ENCODE measurements at regions not wholly inside any gene's neighbourhood (a gene's known extent, or its start where the extent isn't known, plus 50 kb on each side); places are given as distances from the start of the nearest gene placed in this dataset.
"Not testable (repeated sequence)": the region's sequence is repeated elsewhere in the genome, so short reads cannot be mapped to it uniquely, and the experiment has no call there.

DNA sequence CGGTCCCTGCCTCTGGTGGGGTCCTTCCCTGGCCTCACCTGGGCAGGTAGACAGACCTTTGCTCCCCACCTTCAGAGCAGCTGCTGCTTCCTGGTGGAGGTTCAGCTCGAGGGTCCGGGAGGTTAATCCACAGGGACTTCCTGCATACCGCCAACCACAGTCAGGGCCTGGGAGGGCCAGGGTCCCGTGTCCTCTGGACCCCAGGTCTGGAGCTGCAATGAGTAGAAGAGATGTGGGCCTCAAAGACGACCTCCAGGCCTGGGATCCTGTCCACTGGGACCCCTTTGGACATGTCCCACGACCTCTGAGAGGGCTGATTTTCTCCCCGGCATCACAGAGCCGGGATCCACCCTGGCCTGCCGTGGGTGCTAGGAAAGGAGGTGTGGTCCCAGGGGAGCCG lies 223.3 kb upstream of the TCERG1L start:
- no peak for DNase-seq

DNA sequence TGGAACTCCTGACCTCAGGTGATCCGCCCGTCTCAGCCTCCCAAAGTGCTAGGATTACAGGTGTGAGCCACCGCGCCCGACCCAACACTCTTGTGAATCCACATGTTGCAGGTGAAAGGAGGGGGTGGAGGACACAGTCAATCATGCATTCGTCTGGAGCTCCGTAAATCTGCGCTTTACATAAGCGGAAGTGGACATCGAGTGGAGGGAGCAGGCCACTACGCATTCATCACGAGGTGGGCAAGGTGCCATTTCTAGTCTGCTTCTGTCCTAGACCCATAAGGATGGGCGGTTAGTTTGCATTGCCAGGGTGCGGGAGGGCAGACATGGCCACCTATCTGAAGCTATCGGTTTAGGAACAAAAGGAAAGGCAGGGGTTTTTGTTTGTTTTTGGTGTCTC lies 225.2 kb upstream of the TCERG1L start:
- no peak for DNase-seq

DNA sequence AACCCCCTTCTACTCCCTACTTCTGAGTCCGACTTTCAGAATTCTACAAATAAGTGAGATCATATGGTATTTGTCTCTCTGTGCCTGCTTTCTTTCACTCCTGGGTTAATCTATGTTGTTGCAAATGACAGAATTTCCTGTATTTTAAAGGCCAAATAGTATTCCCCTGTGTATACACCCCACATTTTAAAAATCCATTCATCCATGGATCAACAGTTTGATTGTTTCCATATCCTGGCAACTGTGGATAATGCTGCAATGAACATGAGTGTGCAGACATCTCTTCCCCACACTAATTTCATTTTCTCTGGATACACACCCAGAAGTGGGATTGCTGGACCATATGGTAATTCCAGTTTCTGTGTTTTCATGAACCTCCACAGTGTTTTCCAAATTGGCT lies 225.8 kb upstream of the TCERG1L start:
- DNase-seq: no peak

DNA sequence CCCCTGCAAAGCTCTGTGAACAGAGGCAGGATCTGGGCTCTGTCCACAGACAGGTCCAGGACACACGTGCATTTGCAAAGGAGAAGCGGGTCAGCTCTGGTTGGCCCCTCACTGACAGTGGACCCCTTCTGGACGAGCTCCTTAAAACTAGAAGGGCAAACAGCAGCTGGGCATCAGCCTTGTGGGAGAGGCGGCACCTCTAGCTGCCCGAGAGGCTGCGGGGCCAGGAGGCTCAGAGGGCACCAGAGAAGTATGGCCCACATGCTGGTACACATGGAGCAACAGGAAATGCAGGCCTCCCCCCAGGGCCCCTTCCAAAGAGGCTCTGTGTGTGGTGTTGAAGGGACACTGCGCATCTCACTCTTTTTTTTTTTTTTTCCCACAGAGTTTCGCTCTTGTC lies 233.0 kb upstream of the TCERG1L start:
- no peak for DNase-seq

DNA sequence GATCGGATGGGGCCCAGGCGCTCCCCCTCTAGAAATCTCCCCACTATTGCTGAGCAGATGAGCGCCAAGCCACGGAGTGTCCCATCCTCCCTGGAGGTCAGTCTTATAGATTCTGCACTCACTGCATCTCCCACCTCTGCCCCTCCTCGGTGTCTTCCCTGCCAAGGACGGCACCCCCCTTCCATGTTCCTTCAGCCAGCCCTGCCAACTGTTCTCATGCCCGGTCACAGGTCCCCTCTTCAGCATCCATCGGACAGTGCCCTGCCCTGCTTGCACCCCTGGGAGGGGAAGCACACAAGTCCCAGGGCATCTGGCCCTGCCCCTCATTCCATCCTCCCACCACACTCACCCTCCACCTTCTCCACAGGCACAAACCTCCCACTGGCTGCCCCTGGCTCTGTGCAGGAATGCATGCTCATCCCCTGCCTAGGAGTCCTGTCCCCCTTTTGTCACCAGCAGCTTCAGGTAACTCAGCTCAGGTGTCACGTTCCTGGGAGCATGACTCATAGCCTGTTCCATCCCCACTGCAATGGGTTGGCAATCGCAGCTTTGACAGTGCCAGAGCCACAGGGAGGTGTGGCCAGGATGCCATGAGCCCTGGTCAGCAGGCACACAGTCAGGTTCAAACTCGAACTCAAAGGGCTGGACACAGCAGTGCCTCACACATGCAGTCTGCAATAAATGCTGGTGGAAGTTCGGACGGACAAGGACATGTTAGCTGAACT lies 234.7 kb upstream of the TCERG1L start:
- DNase-seq: no peak

DNA sequence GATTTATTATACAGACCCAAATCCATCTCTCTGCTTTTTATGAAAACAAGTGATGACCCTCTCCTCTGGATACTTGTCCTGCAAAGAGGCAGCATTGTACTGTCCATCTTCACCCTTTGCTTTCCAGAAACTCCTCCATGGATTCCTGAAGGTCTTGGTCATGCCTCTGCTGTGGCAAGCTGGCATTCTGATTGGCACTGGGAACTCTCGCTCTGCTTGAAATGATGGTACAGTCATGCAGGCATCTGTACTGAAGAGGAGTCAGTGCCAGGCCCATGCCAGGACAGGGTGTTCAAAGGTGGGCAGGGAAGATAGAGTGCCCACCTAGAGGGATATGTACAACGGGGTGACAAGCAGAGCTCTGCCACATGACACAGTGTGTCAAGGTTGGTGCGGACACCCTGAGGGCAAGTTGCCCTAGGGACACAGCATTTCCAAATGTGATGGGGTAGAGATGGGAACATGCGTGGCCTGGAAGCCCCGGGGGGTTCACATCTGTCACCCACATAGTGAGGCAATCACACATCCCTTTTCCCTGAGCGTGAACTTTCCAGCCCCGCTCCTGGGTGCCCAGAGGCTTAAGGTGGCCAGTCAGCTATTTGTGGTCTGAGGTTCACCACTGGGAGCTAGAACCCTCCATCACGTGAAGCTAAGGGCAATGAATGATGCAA lies 235.7 kb upstream of the TCERG1L start:
- DNase-seq: no peak

DNA sequence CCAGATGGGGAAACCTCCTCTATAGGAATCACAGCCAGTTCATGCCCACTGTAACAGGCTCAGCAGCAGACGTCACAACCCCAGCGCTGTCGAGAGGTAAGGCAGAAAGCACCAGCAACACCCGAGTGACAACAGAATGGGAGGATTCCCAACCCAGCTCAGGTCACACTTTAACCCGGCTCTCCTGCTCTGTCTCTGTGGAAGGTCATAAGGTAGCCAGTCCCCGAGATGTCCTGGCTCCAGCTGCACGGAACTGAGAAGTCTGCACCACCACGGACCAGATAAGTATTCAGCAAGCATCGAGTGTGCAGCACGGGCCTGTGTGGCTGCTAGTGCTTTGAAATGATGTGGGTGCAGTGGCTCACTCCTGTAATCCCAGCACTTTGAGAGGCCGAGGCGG lies 236.7 kb upstream of the TCERG1L start:
- DNase-seq: no peak

DNA sequence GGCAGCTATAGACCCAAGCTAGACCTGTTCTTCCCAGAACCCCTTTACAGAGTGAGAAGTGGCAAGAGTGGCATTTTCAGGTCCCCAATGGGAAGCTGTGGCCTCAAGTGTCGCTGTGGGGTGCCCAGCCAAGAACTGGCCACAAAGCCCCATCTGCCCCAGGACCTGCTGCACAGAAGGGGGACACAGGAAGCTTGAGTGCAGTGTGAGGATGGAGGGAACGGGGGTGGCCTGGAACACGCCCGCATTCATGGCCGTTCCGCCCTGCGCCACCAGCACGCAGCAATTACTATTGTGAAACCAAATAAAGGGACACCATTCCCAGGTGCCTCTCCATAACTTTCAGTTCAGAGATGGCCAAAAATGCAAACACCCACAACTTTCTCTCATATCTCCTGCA lies 237.6 kb upstream of the TCERG1L start:
- DNase-seq: no peak

DNA sequence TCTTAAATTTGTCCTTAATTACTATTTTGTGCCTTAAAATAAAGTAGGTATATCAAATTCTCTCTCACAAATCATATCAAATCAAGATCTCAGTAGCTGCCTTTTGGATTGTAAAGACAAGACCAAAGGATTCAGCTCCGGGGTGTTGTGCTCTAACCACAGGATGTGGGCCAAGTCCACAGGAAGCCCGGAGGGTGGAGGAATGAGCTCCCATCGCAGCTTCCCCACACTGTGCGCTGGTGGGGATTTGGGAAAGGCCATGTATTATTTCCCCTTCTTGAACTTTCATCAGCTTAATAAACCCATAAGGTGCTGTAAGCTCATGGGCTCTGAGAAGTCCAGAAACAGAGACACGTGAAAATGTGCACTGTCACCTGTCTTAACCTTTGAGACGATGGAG lies 241.6 kb upstream of the TCERG1L start:
- DNase-seq: no peak

DNA sequence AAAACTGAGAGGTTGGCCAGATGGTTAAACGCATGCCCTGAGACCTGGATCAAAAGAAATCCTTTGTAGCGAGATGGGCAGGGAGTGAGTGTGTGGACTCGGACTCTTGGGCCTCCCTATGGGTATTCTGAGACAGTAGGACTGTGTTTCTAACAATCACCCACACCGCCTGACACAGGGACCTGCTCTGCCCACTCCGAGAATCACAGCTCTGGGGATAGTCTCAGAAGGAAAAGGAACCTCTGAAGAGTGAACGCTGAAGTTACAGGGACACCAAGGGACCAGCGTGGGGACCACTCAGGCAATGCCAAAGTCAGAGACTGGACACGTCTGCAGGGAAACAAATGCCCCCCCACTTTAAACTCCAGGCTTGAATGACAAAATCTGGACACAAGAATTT lies 242.1 kb upstream of the TCERG1L start:
- no peak for DNase-seq

DNA sequence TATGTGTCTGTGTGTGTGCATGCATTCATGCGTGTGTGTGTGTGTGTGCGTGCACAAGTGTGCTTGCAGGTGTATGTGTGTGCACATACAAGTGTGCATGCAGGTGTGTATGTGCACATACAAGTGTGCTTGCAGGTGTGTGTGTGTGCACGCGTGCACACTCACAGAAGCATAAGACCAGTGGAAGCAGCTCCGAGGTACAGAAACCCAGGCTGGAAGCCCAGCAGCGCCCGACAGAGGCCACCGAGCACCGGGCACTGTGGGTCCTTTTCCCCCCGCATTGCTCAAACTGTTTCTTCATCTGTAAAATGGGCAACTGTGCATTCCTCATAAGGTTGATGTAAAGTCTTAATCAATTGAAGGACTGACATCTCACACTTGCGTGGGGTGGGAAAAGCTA lies 243.3 kb upstream of the TCERG1L start:
- no peak for DNase-seq

DNA sequence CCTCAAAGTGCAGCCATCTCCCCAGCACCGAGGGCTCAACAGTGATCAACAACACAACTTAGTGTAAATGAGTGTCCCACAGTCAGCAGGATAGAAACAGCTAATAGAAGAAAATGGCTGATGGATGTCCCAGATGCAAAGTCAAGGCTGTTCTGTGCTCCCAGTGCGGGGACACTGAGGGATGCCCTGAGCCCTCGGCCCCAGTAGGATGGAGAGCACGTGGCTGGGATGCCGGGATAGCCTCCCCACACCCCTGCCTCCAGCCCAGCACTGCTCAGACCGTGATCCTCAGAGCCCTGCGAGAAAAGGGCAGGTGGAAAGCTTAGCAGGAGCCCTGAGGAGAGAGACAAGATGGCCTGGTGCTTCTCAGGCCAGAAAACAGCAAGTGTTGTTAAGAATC lies 243.9 kb upstream of the TCERG1L start:
- no peak for DNase-seq

DNA sequence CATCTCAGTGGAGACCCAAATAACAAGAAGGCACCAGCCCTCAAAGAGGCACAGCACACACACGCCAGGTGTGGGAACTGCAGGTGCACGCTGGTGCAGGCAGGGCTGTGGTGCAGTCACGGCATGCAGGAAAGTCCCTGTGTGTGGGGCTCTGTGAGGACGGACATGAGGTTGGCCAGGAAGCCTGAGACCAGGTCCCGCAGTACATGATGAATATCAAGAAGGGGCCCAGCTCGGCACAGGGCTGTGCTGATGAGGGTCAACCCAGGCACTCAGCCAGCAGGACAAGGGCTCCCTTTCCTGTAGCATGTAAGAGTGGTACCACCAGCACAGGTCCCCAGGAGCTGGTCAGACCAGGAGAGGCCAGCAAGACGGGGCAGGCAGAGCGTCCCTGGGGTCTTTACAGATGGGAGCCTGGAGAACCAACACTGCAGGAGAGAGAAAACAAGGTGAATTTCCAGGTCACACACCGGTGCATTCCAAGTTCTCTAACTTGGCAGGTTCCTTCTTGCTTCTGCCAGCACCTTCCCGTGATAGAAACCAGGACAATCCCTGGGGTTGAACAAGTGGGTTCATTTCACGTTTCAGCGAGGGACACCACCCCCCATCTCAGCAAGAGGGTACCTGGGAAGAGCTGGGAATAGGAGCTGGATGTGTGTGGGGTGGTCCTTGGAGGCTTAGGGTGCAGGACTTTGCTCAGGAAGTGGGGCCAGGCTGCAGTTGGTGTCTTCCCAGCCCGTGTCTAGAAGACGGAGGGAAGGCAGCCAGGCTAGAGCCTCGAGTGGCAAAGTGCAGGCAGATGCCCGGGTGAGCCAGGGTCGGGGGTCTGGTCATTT lies 244.8 kb upstream of the TCERG1L start:
- DNase-seq: no peak

DNA sequence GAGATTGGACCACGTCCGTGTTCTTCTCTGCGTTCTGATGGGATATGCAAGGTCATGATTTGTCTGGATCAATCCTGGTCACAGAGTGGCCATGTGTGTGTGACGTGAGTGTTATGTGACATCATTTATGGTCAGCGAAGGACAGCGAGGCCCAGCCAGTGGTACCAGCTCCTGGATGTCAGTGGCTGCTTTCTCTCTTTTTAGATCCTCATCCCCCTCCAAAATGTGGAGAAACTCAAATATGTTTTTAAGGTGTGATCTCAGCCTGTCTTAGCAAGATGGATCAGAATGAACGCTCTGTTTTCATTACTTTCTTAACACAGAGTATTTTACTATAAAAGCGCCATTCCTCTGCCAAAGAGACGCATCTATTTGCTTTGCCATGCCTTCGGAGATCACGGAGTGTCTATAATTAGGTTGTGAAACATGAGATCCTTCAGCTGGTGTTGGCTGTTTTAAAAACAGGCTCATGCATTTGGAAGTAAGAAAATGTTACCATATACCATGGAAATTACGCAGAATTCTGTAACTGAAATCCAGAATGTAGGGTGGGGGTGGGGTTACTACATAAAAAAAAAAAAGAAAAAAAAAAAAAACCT lies 245.5 kb upstream of the TCERG1L start:
- no peak for DNase-seq

DNA sequence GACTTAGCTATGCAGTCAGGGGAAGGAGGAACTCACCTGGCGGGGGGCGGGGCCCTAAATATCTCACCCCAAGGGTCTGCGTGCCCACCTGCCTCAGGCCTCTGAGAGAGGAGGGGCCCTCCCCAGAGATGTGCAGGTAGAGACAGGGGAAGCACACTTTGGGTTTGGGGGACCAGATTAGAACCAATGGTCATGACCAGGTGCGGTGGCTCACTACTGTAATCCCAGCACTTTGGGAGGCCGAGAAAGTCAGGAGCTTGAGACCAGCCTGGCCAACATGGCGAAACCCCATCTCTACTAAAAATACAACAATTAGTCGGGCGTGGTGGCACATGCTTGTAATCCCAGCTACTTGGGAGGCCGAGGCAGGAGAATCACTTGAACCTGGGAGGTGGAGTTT lies 246.4 kb upstream of the TCERG1L start:
- not testable (repeated sequence) for DNase-seq

DNA sequence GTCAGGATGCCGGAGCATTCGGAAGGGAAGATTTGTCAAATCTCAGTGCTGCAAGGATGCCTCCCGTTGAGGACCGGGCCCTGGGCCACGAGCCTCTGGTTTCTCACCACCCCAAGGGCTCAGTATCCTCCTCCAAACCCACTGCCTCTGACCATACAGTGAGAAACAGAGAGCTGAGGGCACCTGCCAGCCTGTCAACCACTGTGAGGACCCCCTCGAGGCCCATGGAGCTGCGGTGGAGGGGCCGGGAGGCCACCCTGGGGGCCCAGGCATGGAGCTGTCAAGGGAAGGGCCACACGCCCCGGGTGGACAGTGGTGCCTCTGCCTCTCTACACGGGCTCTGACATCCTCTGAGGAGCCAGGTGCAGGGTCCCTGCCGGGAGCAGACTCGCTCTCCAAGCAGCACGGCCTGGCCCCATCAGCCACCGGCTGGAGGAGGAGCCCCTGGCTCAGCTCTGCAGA lies 248.0 kb upstream of the TCERG1L start:
- no peak for DNase-seq

DNA sequence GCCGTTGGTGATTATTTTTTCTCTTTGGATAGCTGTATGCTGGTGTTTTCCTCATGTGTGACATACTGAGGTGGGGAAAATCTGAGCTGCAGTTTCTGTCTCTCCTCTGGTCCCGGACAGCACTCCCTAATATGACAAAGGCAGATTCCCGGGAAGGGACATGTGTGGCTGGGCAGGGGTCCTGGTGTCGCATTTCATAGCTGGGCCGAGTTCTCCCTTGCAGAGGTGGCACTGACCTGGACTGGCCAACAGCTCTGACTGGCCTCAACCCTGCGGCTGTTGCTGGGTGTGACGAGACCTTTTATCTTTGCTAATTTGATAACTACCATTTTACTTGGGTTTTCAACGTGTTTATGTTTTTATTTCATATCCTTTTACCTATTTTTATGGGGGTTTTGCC lies 248.6 kb upstream of the TCERG1L start:
- DNase-seq: no peak

DNA sequence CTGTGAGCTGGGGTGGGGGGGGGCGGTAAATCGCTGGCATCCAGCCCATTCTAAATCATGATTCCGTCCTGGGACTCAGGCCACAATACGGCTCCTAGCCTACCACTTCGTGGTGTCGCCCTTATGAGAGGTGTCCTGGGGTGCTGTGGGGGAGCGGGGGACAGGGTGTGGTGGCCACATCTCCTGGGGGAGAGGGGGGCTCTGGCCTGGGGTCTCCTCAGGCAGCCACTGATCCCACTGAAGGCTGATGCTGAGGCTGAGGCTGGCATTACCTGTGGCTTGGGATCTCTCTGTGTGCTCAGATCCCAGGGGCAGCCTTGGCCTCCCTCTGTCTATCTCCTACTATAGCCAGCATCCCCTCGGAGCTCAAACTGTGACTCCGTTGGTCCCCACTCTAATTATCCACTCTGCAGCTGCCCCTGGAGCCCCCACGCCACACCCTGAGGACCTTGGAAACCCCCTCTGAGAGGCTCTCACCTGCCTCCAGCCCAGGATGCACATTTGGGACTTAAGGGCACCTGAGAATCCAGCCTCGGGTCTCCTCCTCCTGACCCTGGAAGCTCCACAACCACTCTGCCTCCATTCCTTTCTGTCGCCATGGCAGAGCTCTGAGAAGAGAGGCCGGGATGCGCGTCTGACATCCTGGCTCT lies 249.3 kb upstream of the TCERG1L start:
- no peak for DNase-seq

DNA sequence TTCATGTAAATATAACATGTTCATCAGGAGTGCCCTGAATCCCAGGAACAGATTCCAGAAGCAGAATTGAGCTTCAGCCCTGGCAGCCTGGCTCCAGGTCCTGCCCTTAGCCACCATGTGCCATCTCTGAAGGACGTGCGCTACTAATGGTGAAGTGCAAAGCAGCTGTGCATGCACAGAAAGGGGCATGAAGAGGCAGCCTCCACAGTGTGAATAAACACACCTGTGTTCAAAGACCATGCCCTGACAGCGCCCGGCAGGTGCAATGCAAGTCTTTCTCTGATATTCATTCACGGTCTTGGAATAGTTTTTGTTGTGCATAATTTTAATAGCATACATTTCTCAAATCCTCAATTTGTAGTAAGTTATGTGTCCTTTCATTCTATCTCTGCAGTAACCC lies 250.4 kb upstream of the TCERG1L start:
- DNase-seq: no peak

DNA sequence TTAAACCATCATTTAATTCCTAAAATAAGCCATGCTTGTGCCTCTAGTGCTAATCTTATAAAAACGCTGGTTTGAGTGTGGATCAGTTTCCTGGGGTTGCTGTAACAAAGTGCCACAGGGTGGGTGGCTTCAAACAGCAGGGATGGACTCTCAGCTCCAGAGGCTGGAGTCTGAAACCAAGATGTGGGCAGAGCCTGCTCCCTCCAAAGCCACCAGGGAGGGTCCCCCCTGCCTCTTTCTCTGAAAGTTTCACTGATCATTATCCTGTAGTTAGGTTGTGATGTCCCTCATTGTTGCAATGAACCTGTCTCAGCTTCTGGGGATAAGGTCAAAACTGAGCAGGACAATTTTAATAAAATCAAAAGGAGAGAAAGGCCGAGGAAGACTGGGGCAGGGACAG lies 251.9 kb upstream of the TCERG1L start:
- no peak for DNase-seq

DNA sequence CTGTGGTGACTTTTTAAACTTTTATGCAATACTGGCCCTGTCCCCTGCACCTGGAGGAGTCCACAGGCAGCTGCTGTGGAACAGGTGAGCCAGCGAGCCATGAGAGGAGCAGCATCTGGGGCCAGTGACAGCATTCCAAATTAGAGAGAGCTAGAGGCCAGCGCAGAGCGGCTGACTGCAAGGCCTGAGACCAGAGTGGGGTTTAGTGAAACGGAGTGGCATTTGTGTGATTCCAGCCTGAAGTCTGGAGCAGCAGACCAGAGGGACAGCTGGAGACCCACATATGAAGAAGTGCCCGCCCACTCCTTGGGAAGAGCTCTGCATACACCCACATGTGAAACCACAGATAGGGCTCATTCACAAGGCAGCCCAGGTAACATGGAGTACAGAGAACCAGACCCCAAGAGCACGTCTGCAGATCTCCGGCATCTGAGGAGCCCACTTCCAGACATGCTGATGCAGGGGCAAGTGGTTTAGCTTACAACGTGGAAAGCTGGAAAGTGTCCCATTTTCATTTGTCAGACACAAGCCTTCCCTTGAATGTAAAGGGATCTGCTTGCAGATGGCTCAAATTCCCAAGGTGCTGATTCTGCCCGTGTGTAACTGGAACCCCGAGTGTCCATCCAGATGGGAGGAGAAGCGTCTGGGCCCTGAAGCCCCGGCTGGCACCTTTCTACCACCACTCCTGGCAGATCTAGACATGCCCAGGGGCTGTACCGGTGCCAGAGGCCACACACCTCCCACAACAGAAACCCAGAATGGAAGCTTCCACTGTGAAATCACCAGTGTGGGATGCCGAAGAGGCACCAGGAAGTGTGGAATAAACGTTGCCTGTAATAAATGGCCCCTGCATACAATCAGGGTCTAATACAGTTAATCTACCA lies 256.0 kb upstream of the TCERG1L start:
- no peak for DNase-seq

DNA sequence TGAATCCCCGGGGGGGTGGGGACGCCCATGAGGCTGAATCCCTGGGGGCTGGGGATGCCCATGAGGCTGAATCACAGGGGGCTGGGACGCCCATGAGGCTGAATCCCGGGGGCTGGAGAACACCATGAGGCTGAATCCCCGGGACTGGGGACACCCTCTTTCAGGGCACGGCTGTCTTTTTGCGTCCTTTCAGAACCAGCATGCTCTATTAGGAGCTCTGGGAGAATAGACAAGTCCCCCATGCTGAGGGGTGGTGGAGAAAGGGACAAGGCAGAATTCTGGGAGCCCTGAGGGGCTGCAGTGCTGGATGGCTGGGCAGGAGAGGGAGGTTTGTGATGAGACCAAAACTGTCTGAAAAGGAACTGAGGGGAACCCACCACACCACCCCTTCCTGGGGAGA lies 257.3 kb upstream of the TCERG1L start:
- no peak for DNase-seq

Measured in T-helper 9 cell (primary cell).